ENCODE measurements at regions not wholly inside any gene's neighbourhood (a gene's known extent, or its start where the extent isn't known, plus 50 kb on each side); places are given as distances from the start of the nearest gene placed in this dataset.

- TF ChIP-seq CTCF (IDR thresholded peaks at IDR 0.05): no peak
- no peaks in the 10 kb centered on the region for H3K9me3 ChIP-seq
- no peak overlapping the region for H3K27ac ChIP-seq
- no peaks in the 10 kb centered on the region for H3K4me1 ChIP-seq (ENCODE audit: control insufficient read depth in 1 of 2, insufficient read depth in 1 of 2, low read depth in 1 of 2, low read length in 1 of 2)
- H3K4me3 ChIP-seq (ENCODE audit: low read depth in 1 of 2, low read length in 1 of 2): no peak overlapping the region
- H3K27me3 ChIP-seq: no peaks in the 10 kb centered on the region
- no peaks in the 10 kb centered on the region for H3K36me3 ChIP-seq
These were observed 520.9 kb upstream of the ID2 start for GRCh38 chr2:8160959-8161358.

GRCh38 chr2:8162552-8162951, 519.3 kb upstream of the ID2 start:
- Histone ChIP-seq H3K36me3 (no peaks in the 10 kb centered on the region), H3K4me3 (ENCODE audit: low read depth in 1 of 2, low read length in 1 of 2) (no peak overlapping the region), H3K27ac (no peak overlapping the region), H3K4me1 (ENCODE audit: control insufficient read depth in 1 of 2, insufficient read depth in 1 of 2, low read depth in 1 of 2, low read length in 1 of 2) (no peaks in the 10 kb centered on the region), H3K9me3 (no peaks in the 10 kb centered on the region), H3K27me3 (no peaks in the 10 kb centered on the region)
- TF ChIP-seq CTCF (IDR thresholded peaks at IDR 0.05): no peak

- H3K27me3 ChIP-seq: no peaks in the 10 kb centered on the region
- no peak overlapping the region for H3K4me3 ChIP-seq (ENCODE audit: low read depth in 1 of 2, low read length in 1 of 2)
- no peaks in the 10 kb centered on the region for H3K36me3 ChIP-seq
- no peaks in the 10 kb centered on the region for H3K4me1 ChIP-seq (ENCODE audit: control insufficient read depth in 1 of 2, insufficient read depth in 1 of 2, low read depth in 1 of 2, low read length in 1 of 2)
- no peak for TF ChIP-seq CTCF (IDR thresholded peaks at IDR 0.05)
- H3K27ac ChIP-seq: no peak overlapping the region
- H3K9me3 ChIP-seq: no peaks in the 10 kb centered on the region
These were observed 516.3 kb upstream of the ID2 start for GRCh38 chr2:8165550-8165949.

- Histone ChIP-seq H3K9me3 (no peaks in the 10 kb centered on the region), H3K4me1 (ENCODE audit: control insufficient read depth in 1 of 2, insufficient read depth in 1 of 2, low read depth in 1 of 2, low read length in 1 of 2) (no peaks in the 10 kb centered on the region), H3K4me3 (ENCODE audit: low read depth in 1 of 2, low read length in 1 of 2) (no peak overlapping the region), H3K36me3 (no peaks in the 10 kb centered on the region), H3K27me3 (no peaks in the 10 kb centered on the region), H3K27ac (no peak overlapping the region)
- no peak for TF ChIP-seq CTCF (IDR thresholded peaks at IDR 0.05)
These were observed 513.7 kb upstream of the ID2 start for GRCh38 chr2:8168022-8168717.

- Histone ChIP-seq H3K4me3 (ENCODE audit: low read depth in 1 of 2, low read length in 1 of 2) (no peak overlapping the region), H3K9me3 (no peaks in the 10 kb centered on the region), H3K27me3 (no peaks in the 10 kb centered on the region), H3K27ac (no peak overlapping the region), H3K36me3 (no peaks in the 10 kb centered on the region), H3K4me1 (ENCODE audit: control insufficient read depth in 1 of 2, insufficient read depth in 1 of 2, low read depth in 1 of 2, low read length in 1 of 2) (no peaks in the 10 kb centered on the region)
- no peak for TF ChIP-seq CTCF (IDR thresholded peaks at IDR 0.05)
These were observed 512.9 kb upstream of the ID2 start for GRCh38 chr2:8168876-8169424.
